NB4 (cell line): ENCODE measurements at regions not wholly inside any gene's neighbourhood (a gene's known extent, or its start where the extent isn't known, plus 50 kb on each side); places are given as distances from the start of the nearest gene placed in this dataset.

Experiments
- DNase-seq: peaks from one replicate; pipeline ENCODE4 v3.0.0; 2010; ENCODE audit warnings: low read depth
- H3K4me3 ChIP-seq: one replicate; pipeline ENCODE4 v1.5.1; 2011; ENCODE audit warnings: mild to moderate bottlenecking, low read depth, low read length, moderate library complexity
- CTCF ChIP-seq: IDR thresholded peaks from one replicate; pipeline ENCODE4 v1.5.1; 2012; ENCODE audit warnings: low read depth, low read length
- MYC ChIP-seq: IDR thresholded peaks from 2 replicates; pipeline ENCODE4 v1.6.1; 2011; ENCODE audit warnings: low read depth, low read length
- POLR2A ChIP-seq: IDR thresholded peaks from 2 replicates; pipeline ENCODE4 v1.6.1; 2011; ENCODE audit warnings: mild to moderate bottlenecking; ENCODE audit not compliant: insufficient read length; ENCODE audit errors: extremely low read depth
- TF ChIP-seq, protein P1 (sequence below): IDR thresholded peaks from 2 replicates; pipeline ENCODE4 v1.6.1; 2011; ENCODE audit warnings: low read depth, low read length

- DNase-seq = no peak
- TF ChIP-seq, protein P1, sequence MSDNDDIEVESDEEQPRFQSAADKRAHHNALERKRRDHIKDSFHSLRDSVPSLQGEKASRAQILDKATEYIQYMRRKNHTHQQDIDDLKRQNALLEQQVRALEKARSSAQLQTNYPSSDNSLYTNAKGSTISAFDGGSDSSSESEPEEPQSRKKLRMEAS = no peak
- TF ChIP-seq CTCF = no peak
- TF ChIP-seq POLR2A = no peak
- no peak for TF ChIP-seq MYC
- H3K4me3 ChIP-seq = no peak overlapping the region
Measured at GRCh38 chr1:4310396-4310923, 343.9 kb upstream of the AJAP1 start.

DNA sequence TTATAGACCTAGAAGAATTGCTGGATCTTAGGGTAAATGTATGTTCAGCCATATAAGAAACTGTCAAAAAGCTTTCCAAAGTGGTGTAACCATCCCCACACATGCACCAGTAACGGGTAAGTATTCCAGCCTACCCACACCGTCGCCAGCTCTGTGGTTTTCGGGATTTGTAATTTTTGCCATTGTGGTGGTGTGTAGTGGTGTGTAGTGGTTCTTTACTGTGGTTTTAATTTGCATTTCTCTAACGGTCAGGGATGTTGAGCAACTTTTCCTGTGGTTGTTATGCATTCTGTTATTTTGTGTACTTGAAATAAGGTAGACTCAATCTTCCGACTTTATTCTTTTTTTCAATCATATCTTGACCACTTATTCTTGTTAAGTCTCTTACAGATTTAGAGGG lies 342.4 kb upstream of the AJAP1 start:
- no peak overlapping the region for H3K4me3 ChIP-seq
- DNase-seq = peak; percentile 15
- TF ChIP-seq CTCF (no peak), MYC (no peak), POLR2A (no peak)
- TF ChIP-seq, protein P1 = no peak

GRCh38 chr1:4315202-4315601 lies 339.2 kb upstream of the AJAP1 start:
- DNase-seq = no peak
- TF ChIP-seq MYC (no peak), POLR2A (no peak), CTCF (no peak)
- TF ChIP-seq, protein P1 = no peak
- H3K4me3 ChIP-seq = no peak overlapping the region

- no peak overlapping the region for H3K4me3 ChIP-seq
- DNase-seq = no peak
- TF ChIP-seq CTCF = no peak
- TF ChIP-seq, protein P1 = no peak
- TF ChIP-seq POLR2A = no peak
- no peak for TF ChIP-seq MYC
Measured at GRCh38 chr1:4317207-4317606, 337.2 kb upstream of the AJAP1 start.

DNA sequence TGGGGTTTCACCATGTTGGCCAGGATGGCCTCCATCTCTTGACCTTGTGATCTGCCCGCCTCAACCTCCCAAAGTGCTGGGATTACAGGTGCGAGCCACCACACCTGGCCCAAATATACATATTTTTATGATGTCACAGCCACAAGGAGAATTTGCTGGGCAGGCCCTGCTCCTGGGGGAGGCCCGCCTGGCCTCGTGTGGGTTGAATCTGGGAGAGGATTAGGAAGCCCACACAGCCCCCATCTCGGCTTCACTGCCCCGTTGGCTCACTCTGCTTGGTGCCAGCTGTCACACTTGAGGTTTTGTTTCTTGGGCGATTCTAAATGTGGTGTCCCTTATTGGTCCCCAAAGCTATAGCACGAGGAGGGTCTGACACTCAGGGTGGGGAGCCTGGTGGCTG lies 335.7 kb upstream of the AJAP1 start:
- TF ChIP-seq POLR2A (no peak), CTCF (no peak), MYC (no peak)
- TF ChIP-seq, protein P1 = no peak
- H3K4me3 ChIP-seq = no peak overlapping the region
- DNase-seq = no peak

DNA sequence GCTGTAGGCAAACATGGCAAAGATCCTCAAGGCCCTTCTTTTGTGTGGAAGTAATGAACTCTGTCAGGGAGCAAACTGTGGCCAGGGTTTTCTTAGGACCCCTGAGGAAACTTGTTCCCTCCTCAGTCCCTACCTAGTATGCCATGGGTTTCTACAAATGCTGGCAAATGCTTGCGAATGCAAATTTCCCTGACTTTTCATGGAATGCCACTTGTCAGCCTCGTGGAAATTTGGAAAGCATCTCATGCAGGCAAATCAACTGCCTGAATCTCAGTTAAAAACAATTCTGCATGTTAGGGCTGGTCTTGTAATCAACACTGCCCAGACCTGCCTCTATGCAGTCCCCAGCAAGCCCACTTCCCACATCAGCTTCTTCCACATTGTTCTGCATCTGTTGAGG lies 334.9 kb upstream of the AJAP1 start:
- DNase-seq = no peak
- H3K4me3 ChIP-seq = no peak overlapping the region
- no peak for TF ChIP-seq MYC
